Colonic mucosa (tissue), 4 donors: ENCODE measurements at regions not wholly inside any gene's neighbourhood (a gene's known extent, or its start where the extent isn't known, plus 50 kb on each side); places are given as distances from the start of the nearest gene placed in this dataset.
A peak's percentile ranks its signal among the peaks of the same experiment; 100 is the strongest.

ENCODE experiments used
- DNase-seq: peaks from one replicate; pipeline ENCODE4 v3.0.0-alpha.2; 2020
- H3K27ac ChIP-seq: fragments of 200-600 bp; one replicate; pipeline ENCODE4 v1.8.0; 2021
- H3K27me3 ChIP-seq: fragments of 200-600 bp; one replicate; pipeline ENCODE4 v1.8.0; 2021
- H3K36me3 ChIP-seq: fragments of 200-600 bp; one replicate; pipeline ENCODE4 v1.8.0; 2021
- H3K4me1 ChIP-seq: fragments of 200-600 bp; one replicate; pipeline ENCODE4 v1.8.0; 2021; ENCODE audit warnings: mild to moderate bottlenecking
- H3K4me3 ChIP-seq: fragments of 200-600 bp; one replicate; pipeline ENCODE4 v1.8.0; 2021
- H3K9ac ChIP-seq, 2 donors: one replicate each; pipeline ENCODE4 v1.7.0; 2013; ENCODE audit warnings: control low read depth in 2 of 2, low read depth in 2 of 2, low read length in 2 of 2
- H3K9me3 ChIP-seq: fragments of 200-600 bp; one replicate; pipeline ENCODE4 v1.8.0; 2021
- CTCF ChIP-seq: fragments of 200-600 bp; IDR thresholded peaks from one replicate; pipeline ENCODE4 v1.8.0; 2022; ENCODE audit warnings: antibody characterized with exemption, mild to moderate bottlenecking
- intact Hi-C: fragments of 100-400 bp; cut with DNase I; formaldehyde crosslinking; loops from one replicate; pipeline ENCODE4 v1.14.1; 2022
- donor health status: healthy.
- donor health status: DM: no; HTN: no; CAD: no.
- donor health status: DM: no; HTN: no; CAD: no.

DNA sequence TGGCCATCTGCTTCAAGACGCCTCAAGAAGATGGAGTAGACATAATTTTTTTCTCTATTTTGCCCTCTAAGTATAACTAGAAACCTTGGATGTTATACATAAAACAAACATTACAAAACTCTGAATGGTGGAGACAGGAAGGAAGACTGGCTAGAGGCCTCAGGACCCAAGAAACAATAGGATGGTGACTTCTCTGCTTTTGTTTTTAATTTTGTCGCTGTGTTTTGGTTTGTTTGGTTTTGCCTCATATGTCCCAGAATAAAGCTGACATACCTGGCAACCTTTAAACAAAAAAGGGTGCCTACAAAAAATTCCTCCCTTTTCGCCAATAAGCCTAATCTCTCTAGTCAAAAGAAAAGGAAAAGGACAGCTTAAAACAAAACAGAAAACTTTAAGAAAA lies 109.1 kb downstream of the PPP4R3C start:
- no peak for TF ChIP-seq CTCF
- Histone ChIP-seq H3K27me3 (no peaks in the 10 kb centered on the region), H3K9ac (no peak overlapping the region), H3K4me1 (no peaks in the 10 kb centered on the region), H3K4me3 (no peak overlapping the region), H3K36me3 (no peaks in the 10 kb centered on the region), H3K9me3 (no peaks in the 10 kb centered on the region), H3K27ac (no peak overlapping the region)
- no peak for DNase-seq
- intact Hi-C loops = no loop called here

- H3K36me3 ChIP-seq = no peaks in the 10 kb centered on the region
- H3K27me3 ChIP-seq = no peaks in the 10 kb centered on the region
- no peak for DNase-seq
- no peak for TF ChIP-seq CTCF
- H3K27ac ChIP-seq = no peak overlapping the region
- H3K4me3 ChIP-seq = no peak overlapping the region
- H3K9ac ChIP-seq = no peak overlapping the region
- no peaks in the 10 kb centered on the region for H3K9me3 ChIP-seq
- no peaks in the 10 kb centered on the region for H3K4me1 ChIP-seq
- intact Hi-C loops = no loop called here
Observed at GRCh38 chrX:27350476-27350875, 112.7 kb downstream of the PPP4R3C start.

- Histone ChIP-seq H3K4me3 (no peak overlapping the region), H3K36me3 (no peaks in the 10 kb centered on the region), H3K27me3 (no peaks in the 10 kb centered on the region), H3K4me1 (no peaks in the 10 kb centered on the region), H3K27ac (no peak overlapping the region), H3K9ac (no peak overlapping the region), H3K9me3 (no peaks in the 10 kb centered on the region)
- DNase-seq = peak; percentile 33
- intact Hi-C loops = no loop called here
- TF ChIP-seq CTCF = peak; percentile 80
Observed at GRCh38 chrX:27336466-27337091, 126.6 kb downstream of the PPP4R3C start.

DNA sequence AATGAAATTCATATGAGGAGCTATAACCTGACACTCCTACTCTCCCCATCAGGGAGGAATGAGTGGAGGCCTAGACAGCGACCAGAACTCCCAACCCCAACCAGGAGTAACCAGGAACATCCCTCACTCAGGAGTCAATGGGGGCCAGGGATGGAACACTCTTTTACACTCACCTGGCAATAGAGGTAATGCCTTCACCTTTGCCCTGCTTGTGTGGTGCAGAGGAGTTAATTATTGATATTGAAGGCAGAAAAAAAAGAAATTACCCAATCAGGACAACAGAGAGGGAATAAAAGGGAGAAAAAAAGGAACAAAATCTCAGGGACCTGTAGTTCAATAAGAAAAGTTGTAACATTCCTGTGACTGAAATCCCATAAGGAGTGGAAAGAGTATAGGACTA lies 141.5 kb downstream of the PPP4R3C start:
- H3K4me3 ChIP-seq = no peak overlapping the region
- no peaks in the 10 kb centered on the region for H3K4me1 ChIP-seq
- H3K27me3 ChIP-seq = no peaks in the 10 kb centered on the region
- intact Hi-C loops = no loop called here
- no peaks in the 10 kb centered on the region for H3K9me3 ChIP-seq
- H3K9ac ChIP-seq = no peak overlapping the region
- no peaks in the 10 kb centered on the region for H3K36me3 ChIP-seq
- no peak for DNase-seq
- H3K27ac ChIP-seq = no peak overlapping the region
- TF ChIP-seq CTCF = no peak

DNA sequence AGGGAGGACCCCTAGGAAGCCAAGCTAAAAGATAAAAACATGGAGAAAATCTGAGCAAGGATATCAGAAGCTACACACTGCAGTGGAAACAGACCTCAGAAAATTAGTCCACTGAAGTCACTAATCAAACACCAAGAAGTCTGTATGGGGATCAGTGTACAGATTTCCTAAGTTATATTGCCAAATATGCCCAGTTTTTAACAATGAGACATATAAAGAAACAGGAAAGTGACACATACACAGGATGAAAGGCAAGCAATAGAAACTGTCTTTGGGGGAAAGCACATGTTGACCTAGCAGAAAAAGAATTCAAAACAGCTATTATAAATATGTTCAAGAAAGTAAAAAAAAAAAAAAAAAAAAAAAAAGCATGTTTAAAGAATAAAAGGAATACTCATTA lies 153.7 kb downstream of the PPP4R3C start:
- H3K36me3 ChIP-seq = no peaks in the 10 kb centered on the region
- TF ChIP-seq CTCF = no peak
- intact Hi-C loops = no loop called here
- no peaks in the 10 kb centered on the region for H3K9me3 ChIP-seq
- no peak overlapping the region for H3K27ac ChIP-seq
- H3K4me3 ChIP-seq = no peak overlapping the region
- no peaks in the 10 kb centered on the region for H3K27me3 ChIP-seq
- H3K4me1 ChIP-seq = no peaks in the 10 kb centered on the region
- no peak for DNase-seq
- no peak overlapping the region for H3K9ac ChIP-seq
